GM12872 (cell line): ENCODE measurements at regions not wholly inside any gene's neighbourhood (a gene's known extent, or its start where the extent isn't known, plus 50 kb on each side); places are given as distances from the start of the nearest gene placed in this dataset.

Source experiments
- TF ChIP-seq, protein P1 (sequence below): IDR thresholded peaks from 3 replicates; pipeline ENCODE4 v1.5.1; 2011; ENCODE audit warnings: low read depth, mild to moderate bottlenecking, low read length, moderate library complexity; ENCODE audit not compliant: insufficient read depth

DNA sequence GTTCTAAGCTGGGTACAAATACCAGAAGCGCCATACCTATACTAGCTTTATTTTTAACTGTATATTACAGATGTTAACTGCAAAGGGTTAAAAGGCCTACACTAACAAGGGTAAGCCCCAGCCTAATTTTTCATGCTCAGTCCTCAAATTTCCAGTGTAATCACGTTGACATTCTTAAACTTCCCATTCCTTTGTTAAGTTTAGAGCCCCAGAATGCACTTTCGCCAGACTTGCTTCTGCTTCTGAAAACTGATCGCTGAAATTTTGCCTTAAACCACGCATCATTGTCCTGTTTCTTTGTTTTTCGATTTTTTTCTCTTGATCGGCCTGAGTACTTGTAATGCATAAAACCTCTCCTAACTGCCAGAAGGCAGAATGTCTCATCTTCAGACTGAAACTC, 2141.9 kb upstream of the AGA start:
- TF ChIP-seq, protein P1, sequence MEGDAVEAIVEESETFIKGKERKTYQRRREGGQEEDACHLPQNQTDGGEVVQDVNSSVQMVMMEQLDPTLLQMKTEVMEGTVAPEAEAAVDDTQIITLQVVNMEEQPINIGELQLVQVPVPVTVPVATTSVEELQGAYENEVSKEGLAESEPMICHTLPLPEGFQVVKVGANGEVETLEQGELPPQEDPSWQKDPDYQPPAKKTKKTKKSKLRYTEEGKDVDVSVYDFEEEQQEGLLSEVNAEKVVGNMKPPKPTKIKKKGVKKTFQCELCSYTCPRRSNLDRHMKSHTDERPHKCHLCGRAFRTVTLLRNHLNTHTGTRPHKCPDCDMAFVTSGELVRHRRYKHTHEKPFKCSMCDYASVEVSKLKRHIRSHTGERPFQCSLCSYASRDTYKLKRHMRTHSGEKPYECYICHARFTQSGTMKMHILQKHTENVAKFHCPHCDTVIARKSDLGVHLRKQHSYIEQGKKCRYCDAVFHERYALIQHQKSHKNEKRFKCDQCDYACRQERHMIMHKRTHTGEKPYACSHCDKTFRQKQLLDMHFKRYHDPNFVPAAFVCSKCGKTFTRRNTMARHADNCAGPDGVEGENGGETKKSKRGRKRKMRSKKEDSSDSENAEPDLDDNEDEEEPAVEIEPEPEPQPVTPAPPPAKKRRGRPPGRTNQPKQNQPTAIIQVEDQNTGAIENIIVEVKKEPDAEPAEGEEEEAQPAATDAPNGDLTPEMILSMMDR = no peak

DNA sequence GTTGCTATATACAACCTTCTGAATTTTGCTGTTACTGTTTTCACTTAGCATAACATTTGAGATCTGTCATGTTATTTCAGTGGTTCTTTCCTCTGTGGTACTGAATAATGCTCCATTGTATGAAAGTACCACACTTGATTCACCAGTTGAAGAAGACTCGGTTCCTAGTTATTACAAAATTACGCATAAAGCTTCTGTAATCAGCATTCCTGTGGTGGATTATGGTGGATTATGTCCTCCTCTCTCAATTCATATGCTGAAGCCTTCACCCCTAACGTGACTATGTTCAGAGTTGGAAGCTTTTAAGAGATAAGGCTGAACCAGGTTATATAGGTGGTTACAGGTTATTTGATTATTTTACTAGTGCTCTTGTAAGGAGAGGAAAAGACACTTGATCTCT, 2143.5 kb upstream of the AGA start:
- TF ChIP-seq, protein P1 = no peak

DNA sequence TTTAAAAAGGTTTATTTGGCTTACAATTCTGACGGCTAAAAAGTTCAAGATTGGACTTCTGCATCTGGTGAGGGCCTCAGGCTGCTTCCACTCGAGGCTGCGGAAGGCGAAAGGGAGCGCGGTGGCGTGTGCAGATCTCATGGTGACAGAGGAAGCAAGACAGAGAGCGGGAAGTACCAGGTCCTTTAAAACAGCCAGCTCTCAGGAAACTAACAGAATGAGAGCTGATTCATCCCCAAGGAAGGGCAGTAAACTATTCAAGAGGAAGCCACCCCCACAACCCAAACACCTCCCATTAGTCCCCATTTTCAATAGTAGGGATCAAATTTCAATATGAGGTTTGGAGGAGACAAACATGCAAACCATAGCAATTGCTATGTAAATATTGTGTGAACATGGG, 2144.2 kb upstream of the AGA start:
- TF ChIP-seq, protein P1 = no peak

DNA sequence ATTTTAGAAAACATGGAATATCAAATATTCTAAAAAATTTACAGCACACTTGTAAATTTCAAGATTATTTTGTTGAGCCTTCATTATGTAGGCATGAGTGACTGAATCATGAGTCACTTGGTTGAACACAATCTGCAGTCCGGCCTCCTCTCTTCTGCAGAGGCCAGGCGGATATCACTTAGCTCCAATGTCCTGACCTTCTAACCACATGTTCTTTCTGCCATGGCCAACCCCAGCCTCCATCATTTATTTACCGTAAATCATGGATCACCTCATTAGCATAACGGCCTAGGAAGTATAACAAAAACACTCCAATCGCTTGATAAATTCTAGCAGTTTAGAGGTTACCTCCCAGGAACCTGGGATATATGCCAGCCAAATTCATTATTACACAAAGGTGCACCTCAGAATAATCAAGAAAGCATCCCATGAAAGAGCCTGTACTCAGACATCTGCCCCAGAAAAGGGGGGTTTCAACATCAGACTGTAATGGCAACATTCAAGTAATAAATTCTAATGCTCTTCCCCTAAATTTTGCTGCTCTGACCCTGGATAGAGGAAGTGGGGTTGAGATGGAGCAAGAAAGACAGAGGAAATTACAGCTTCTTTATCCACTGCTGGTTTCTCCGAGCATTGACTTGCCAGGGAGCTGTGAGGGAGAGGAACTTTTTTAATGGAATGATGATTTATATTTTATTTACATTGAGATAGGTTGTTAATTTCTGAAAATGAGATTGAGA, 2153.6 kb upstream of the AGA start:
- TF ChIP-seq, protein P1 = no peak

DNA sequence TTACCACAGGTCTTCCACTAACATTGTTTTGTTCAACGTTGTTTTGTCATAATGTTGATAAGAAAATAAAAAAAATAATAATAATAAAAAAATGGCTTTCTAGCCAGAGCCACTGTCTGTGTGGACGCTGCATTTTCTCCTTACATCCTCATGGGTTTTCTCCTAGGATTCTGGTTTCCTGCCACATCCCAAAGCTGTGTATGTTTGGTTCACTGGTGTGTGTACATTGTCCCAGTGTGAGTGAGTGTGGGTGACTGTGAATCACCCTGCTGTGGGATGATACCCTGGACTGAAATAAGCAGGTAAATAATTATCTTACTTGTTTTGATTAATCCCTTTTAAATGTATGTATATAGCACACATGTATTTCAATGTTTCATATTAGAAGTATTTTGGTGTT, 2154.4 kb upstream of the AGA start:
- TF ChIP-seq, protein P1 = no peak

DNA sequence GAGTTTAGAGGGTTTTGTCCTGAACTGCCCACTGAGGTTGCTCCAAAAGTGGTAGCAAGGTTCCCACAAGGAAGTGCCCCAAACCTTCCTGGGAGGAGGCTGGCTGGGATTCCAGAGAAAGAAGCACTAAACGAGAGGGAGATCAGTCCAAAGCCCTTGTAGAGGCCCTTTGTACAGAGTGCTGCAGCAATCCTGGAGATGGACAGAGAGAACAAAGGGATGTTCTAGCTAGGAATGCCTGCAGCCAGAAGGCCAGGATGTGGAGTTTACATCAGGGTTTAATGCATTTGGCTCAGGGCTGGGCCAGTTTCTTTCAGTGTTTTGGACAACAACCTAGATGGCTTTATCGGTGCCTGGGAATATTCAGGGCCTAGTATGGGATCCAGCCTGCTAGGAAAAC, 2155.1 kb upstream of the AGA start:
- TF ChIP-seq, protein P1 = no peak

DNA sequence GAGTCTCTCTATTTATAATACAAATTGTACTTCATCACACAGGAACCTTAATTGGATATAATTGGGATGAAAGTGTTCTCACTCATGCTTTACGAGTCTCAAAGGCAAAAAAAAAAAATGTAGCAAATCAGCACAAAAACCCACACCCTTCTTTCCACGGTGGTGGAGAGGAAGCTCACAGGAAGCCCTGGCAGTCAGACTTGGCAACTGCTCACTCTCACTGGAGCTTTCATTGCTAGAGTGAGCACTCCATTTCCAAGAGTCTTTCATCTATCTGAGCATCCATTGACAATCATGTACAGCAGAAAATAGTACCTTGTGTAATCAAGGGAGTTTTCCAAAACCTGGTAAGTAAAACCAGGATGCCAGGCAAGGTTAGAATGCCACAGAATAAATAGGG, 2159.4 kb upstream of the AGA start:
- TF ChIP-seq, protein P1 = no peak
